GM18867 (cell line): ENCODE measurements at regions not wholly inside any gene's neighbourhood (a gene's known extent, or its start where the extent isn't known, plus 50 kb on each side); places are given as distances from the start of the nearest gene placed in this dataset.
"Not testable (repeated sequence)": the region's sequence is repeated elsewhere in the genome, so short reads cannot be mapped to it uniquely, and the experiment has no call there.

Source experiments
- ATAC-seq: cut with Tn5 transposase; IDR thresholded peaks from one replicate; pipeline ENCODE4 v1.9.1; 2021; ENCODE audit warnings: mild to moderate bottlenecking, moderate library complexity; ENCODE audit not compliant: unreplicated experiment

- ATAC-seq = no peak
Measured at GRCh38 chr12:60231976-60232907, 636.4 kb downstream of the SLC16A7 start.

- ATAC-seq = not testable (repeated sequence)
Measured at GRCh38 chr12:60234611-60235195, 638.9 kb downstream of the SLC16A7 start.

GRCh38 chr12:60235261-60235660 is 639.4 kb downstream of the SLC16A7 start:
- ATAC-seq = no peak

GRCh38 chr12:60236416-60236815 is 640.6 kb downstream of the SLC16A7 start:
- not testable (repeated sequence) for ATAC-seq

- ATAC-seq = no peak
Measured at GRCh38 chr12:60240891-60241290, 645.1 kb downstream of the SLC16A7 start.

- no peak for ATAC-seq
Measured at GRCh38 chr12:60251091-60251490, 655.3 kb downstream of the SLC16A7 start.

- ATAC-seq = no peak
Measured at GRCh38 chr12:60252359-60253096, 656.7 kb downstream of the SLC16A7 start.

- no peak for ATAC-seq
Measured at GRCh38 chr12:60255044-60255443, 659.2 kb downstream of the SLC16A7 start.

- ATAC-seq = no peak
Measured at GRCh38 chr12:60257063-60257462, 661.2 kb downstream of the SLC16A7 start.

GRCh38 chr12:60259225-60259624 is 663.4 kb downstream of the SLC16A7 start:
- ATAC-seq = no peak

GRCh38 chr12:60262378-60262777 is 666.5 kb downstream of the SLC16A7 start:
- no peak for ATAC-seq

- no peak for ATAC-seq
Measured at GRCh38 chr12:60263161-60263560, 667.3 kb downstream of the SLC16A7 start.

GRCh38 chr12:60263836-60264493 is 668.1 kb downstream of the SLC16A7 start:
- no peak for ATAC-seq

- ATAC-seq = no peak
Measured at GRCh38 chr12:60265741-60266140, 669.9 kb downstream of the SLC16A7 start.

- no peak for ATAC-seq
Measured at GRCh38 chr12:60266381-60266852, 670.6 kb downstream of the SLC16A7 start.

- ATAC-seq = no peak
Measured at GRCh38 chr12:60269611-60270269, 673.9 kb downstream of the SLC16A7 start.

- ATAC-seq = no peak
Measured at GRCh38 chr12:60271816-60272215, 676.0 kb downstream of the SLC16A7 start.

- ATAC-seq = no peak
Measured at GRCh38 chr12:60278209-60278608, 682.4 kb downstream of the SLC16A7 start.

- ATAC-seq = no peak
Measured at GRCh38 chr12:60279221-60279620, 683.4 kb downstream of the SLC16A7 start.

GRCh38 chr12:60281522-60281921 is 685.7 kb downstream of the SLC16A7 start:
- ATAC-seq = no peak
